ENCODE measurements at regions not wholly inside any gene's neighbourhood (a gene's known extent, or its start where the extent isn't known, plus 50 kb on each side); places are given as distances from the start of the nearest gene placed in this dataset.

DNA sequence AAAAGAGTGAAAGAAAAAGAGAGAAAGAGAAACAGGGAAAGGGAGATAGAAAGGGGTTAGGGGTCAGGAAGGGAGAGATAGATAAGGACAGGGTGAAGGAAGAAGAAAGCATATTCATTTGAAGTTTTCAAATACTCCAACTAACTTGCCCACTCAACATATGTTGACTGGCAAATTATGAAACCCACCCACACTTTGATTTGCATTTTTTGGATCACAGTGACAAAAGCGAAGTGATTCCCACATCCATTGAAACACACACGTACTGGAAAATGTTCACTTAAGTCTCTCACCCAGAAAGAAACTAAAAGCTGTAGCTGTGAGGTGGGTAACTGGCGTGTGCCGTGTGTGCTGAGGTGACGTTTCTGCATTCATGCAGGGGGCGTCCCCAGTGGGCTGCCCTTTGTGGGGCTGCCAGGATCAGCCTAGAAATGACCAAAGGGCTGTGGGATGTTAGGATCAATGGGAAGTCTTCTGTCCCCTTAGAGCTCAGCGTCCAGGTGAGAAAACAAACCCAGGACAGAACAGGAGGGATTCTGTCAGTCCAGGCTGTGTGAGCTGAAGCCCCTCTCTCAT lies 134.9 kb upstream of the ADARB2 start:
- no peak for TF ChIP-seq CREB1 (CRISPR knock-in tag; IDR thresholded peaks at IDR 0.05)
- no peak for TF ChIP-seq ESRRA (CRISPR knock-in tag; IDR thresholded peaks at IDR 0.05; ENCODE audit: borderline replicate concordance)
- TF ChIP-seq, protein P1, sequence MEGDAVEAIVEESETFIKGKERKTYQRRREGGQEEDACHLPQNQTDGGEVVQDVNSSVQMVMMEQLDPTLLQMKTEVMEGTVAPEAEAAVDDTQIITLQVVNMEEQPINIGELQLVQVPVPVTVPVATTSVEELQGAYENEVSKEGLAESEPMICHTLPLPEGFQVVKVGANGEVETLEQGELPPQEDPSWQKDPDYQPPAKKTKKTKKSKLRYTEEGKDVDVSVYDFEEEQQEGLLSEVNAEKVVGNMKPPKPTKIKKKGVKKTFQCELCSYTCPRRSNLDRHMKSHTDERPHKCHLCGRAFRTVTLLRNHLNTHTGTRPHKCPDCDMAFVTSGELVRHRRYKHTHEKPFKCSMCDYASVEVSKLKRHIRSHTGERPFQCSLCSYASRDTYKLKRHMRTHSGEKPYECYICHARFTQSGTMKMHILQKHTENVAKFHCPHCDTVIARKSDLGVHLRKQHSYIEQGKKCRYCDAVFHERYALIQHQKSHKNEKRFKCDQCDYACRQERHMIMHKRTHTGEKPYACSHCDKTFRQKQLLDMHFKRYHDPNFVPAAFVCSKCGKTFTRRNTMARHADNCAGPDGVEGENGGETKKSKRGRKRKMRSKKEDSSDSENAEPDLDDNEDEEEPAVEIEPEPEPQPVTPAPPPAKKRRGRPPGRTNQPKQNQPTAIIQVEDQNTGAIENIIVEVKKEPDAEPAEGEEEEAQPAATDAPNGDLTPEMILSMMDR (IDR thresholded peaks at IDR 0.05) = no peak
- TF ChIP-seq, protein P2, sequence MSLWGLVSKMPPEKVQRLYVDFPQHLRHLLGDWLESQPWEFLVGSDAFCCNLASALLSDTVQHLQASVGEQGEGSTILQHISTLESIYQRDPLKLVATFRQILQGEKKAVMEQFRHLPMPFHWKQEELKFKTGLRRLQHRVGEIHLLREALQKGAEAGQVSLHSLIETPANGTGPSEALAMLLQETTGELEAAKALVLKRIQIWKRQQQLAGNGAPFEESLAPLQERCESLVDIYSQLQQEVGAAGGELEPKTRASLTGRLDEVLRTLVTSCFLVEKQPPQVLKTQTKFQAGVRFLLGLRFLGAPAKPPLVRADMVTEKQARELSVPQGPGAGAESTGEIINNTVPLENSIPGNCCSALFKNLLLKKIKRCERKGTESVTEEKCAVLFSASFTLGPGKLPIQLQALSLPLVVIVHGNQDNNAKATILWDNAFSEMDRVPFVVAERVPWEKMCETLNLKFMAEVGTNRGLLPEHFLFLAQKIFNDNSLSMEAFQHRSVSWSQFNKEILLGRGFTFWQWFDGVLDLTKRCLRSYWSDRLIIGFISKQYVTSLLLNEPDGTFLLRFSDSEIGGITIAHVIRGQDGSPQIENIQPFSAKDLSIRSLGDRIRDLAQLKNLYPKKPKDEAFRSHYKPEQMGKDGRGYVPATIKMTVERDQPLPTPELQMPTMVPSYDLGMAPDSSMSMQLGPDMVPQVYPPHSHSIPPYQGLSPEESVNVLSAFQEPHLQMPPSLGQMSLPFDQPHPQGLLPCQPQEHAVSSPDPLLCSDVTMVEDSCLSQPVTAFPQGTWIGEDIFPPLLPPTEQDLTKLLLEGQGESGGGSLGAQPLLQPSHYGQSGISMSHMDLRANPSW (CRISPR knock-in tag; conservative IDR thresholded peaks at IDR 0.05; ENCODE audit: low read depth) = no peak
- no peak for TF ChIP-seq RELA (CRISPR knock-in tag; IDR thresholded peaks at IDR 0.05; ENCODE audit: borderline replicate concordance)
- TF ChIP-seq, protein P3, sequence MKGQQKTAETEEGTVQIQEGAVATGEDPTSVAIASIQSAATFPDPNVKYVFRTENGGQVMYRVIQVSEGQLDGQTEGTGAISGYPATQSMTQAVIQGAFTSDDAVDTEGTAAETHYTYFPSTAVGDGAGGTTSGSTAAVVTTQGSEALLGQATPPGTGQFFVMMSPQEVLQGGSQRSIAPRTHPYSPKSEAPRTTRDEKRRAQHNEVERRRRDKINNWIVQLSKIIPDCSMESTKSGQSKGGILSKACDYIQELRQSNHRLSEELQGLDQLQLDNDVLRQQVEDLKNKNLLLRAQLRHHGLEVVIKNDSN (CRISPR knock-in tag; IDR thresholded peaks at IDR 0.05) = no peak
- TF ChIP-seq FOXJ3 (CRISPR knock-in tag; IDR thresholded peaks at IDR 0.05; ENCODE audit: borderline replicate concordance) = no peak
- TF ChIP-seq ZNF232 (CRISPR knock-in tag; IDR thresholded peaks at IDR 0.05) = no peak
- no peak for TF ChIP-seq JUN (CRISPR knock-in tag; IDR thresholded peaks at IDR 0.05)
- TF ChIP-seq, protein P4, sequence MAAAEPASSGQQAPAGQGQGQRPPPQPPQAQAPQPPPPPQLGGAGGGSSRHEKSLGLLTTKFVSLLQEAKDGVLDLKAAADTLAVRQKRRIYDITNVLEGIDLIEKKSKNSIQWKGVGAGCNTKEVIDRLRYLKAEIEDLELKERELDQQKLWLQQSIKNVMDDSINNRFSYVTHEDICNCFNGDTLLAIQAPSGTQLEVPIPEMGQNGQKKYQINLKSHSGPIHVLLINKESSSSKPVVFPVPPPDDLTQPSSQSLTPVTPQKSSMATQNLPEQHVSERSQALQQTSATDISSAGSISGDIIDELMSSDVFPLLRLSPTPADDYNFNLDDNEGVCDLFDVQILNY (CRISPR knock-in tag; IDR thresholded peaks at IDR 0.05) = no peak
